GM21737 (cell line): ENCODE measurements at regions not wholly inside any gene's neighbourhood (a gene's known extent, or its start where the extent isn't known, plus 50 kb on each side); places are given as distances from the start of the nearest gene placed in this dataset.
"Not testable (repeated sequence)": the region's sequence is repeated elsewhere in the genome, so short reads cannot be mapped to it uniquely, and the experiment has no call there.

Experiments used
- ATAC-seq: cut with Tn5 transposase; IDR thresholded peaks from one replicate; pipeline ENCODE4 v1.9.1; 2021; ENCODE audit warnings: mild to moderate bottlenecking, moderate library complexity; ENCODE audit not compliant: unreplicated experiment

DNA sequence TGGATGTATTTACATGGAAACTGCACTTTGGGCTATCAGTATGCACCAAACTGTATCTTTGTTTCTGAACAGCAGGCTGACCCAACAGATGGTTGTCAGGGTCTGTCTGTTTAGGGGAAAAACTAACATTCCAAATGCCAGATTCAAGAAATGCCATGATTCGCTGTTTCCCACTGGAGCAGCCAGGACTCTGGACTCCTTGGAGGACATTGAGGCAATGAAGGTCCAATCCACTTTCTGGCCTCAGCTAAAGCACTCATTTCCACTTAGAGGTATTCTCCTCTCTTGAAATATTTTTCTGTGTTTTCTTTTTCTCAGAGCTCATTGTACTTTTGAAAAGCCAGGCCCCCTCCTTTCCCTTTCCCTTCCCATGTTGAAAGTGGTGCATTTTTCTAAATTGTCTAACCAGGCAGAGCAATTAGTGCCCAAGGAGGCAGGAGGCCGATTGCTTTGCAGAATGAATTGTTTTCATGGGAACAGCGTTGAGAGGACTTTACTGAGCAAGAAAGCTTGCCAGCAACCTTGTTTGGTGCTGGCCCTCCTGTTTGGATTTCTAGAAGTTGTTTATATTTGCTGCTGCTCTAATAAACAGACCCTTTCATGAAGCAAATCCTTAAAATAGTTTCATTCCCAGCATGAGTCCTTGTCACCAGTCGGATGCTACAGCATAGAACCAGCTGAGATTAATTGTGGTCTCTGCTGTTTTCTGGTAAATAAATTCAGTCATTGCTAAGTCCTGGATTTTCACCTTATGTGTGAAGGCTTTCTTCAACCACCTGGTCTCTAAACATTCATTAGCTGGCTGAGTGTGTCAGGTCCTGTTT is 132.8 kb upstream of the TAF11L2 start:
- no peak for ATAC-seq

GRCh38 chr5:17365811-17366138 is 132.3 kb upstream of the TAF11L2 start:
- ATAC-seq: no peak

GRCh38 chr5:17367256-17367840 is 130.7 kb upstream of the TAF11L2 start:
- ATAC-seq: no peak

- ATAC-seq: no peak
These were observed 127.4 kb upstream of the TAF11L2 start for GRCh38 chr5:17370651-17371050.

GRCh38 chr5:17373406-17373805 is 124.6 kb upstream of the TAF11L2 start:
- ATAC-seq: no peak

DNA sequence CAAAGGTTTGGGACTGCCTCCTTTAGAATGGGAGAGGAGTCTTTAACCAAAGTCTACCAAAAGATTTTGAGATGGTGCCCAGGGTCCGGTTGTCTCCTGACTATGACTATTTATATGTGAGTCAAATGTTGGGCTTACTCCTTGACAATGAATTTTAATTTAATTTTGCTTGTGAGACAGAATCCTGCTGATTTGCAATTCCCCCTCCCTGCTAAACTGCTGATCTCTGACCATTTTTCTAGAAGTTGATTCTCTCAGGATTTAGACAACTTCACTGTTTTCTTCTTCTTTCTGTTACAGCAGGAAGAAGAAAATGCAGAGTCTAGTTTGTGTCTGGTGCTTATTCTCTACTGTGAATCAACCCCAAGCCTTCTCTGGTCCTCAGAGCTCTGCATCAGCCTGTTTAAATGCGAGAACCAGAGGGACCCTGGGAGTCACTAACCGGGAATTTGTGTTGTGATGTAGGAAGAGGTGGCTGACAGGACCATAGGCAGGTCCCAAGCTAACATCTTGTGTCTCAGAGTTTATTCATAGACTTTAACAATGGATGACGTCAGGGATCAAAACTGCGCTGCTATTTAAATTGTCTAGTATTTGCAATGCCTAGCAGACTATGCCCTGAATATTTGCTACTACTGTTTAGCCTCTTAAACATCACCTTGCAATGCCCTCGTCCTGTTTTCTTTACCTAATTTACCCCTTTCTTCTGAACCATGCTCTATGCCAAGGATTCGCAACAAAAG is 124.0 kb upstream of the TAF11L2 start:
- ATAC-seq: no peak

DNA sequence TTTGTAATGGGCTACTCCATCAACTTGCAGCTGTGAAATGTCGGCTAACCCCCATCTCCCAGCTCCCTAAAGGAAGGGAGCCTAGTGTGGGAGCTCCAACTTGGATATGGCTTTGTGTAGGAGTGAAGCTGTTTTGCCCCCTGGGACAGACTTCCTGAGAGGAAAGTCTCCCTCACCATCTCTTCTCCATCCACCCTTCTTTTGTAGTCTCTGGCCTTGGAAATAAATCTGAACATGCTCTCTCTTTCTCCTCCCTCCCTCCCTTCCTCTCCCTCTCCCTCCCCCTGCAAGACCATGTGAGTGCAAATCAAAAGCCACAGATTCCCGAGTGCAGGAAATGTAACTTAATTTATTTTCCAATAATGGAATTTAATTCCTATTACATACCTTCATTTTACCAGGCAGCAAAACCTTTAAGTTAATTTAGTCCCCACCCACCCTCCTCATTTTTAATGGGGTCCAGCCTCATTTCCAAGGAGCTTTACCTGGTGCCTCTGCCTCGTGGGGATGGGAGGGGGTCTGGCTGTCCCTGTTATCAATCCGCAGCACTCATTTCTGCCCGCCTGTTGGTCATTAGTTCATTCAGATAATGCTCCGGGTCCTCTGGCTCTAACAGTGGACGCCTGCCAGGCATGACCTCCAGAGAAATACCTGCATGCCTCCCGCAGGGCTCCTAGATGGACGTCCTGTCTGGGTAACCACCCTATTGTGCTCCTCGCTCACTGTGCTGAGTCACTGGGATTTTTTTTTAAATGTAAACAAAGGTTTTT is 122.9 kb upstream of the TAF11L2 start:
- no peak for ATAC-seq

DNA sequence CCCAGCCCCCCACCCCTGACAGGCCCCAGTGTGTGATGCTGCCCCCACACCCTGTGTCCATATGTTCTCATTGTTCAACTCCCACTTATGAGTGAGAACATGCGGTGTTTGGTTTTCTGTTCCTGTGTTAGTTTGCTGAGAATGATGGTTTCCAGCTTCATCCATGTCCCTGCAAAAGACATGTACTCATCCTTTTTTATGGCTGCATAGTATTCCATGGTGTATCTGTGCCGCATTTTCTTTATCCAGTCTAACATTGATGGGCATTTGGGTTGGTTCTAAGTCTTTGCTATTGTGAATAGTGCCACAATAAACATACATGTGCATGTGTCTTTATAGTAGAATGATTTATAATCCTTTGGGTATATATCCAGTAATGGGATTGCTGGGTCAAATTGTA is 122.1 kb upstream of the TAF11L2 start:
- ATAC-seq: not testable (repeated sequence)

GRCh38 chr5:17378346-17378997 is 119.6 kb upstream of the TAF11L2 start:
- no peak for ATAC-seq

GRCh38 chr5:17379100-17379951 is 118.7 kb upstream of the TAF11L2 start:
- no peak for ATAC-seq

DNA sequence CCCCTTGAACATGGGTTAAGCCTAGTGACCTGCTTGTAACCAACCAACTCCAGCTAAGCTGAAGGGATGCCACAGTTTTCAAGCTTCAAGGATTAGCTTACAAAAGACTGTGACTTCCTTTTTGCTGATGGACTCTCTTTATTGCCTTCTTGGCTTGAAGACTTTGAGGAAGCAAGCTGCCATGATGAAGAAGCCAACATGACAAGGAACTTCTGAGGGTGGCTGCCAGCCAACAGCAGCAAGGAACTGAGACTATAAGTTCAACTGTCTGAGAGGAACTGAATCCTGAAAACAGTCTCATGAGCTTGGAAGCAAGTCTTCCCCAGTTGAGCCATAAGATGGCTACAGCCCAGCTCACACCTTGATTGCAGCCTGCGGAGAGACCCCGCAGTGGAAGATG is 116.1 kb upstream of the TAF11L2 start:
- no peak for ATAC-seq

DNA sequence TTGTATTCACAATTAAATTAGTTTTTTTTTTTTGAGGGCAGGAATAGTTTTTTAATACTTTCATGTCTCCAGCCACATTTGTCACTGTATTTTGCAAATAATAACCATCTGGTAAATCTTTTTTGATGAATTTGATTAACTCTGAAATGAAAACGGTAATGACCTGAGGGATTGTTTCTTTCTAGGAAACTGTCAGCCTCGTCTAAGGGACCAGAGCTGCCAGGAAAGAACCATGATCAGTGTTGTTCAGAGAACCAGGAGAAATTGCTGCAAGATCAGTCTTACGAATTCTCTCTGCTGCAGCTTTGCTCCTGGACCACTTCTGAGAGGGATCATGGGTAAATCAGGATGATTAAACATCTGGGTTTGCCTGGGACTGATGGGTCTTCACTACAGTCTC is 114.5 kb upstream of the TAF11L2 start:
- ATAC-seq: no peak

GRCh38 chr5:17384181-17384580 is 113.8 kb upstream of the TAF11L2 start:
- ATAC-seq: no peak

DNA sequence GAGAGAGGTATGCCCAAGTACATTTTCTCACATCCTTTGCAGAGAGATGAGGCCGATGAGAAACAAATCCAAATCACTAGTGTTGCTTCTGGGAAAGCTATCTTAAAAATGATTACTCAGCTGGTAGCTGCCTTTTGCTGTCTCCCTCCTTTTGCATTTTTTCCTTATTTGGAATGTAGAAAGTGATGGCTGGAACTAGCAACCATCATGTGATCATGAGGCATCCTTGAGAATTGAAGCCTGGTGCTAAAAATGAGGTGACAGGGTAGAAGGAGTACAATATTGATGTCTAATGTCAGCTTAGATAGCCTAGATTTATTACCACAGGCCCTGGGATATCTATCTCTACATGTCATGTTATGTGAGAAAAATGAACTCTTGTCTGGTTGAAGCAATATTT is 109.3 kb upstream of the TAF11L2 start:
- no peak for ATAC-seq

GRCh38 chr5:17394086-17394485 is 103.9 kb upstream of the TAF11L2 start:
- no peak for ATAC-seq

DNA sequence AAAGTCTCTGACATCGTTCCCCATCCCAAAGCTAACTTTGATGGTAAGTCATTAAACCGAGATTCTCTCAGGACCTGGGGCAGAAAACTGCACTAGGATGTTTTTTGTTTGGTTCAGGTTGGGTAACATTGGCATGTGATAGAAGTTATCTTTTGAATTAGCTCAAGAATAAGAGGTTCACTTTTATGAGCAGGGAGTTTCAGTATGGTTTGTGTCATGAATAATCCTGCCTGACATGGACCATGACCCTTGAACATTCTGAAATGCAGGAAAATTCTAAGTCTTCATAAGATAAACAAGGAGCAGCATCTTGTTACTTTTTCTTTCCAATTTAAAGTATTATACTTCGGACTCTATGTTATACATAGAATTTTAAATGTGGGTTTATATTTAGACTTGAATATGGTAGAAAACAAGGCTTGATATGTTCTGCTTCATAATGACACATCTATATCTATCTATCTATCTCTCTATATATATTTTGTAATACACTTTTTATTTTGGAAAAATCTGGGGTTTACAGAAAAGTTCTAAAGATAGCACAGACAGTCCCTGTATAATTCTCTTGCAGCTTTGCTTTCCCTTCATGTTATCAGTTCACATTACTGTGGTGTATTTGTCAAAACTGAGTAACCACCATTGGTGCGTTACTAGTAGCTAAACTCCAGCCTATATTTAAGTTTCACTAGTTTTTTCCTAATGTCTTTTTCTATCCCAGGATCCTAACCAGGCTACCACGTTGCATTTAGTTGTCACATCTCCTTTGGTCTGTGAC is 102.7 kb upstream of the TAF11L2 start:
- no peak for ATAC-seq

GRCh38 chr5:17396247-17396646 is 101.8 kb upstream of the TAF11L2 start:
- no peak for ATAC-seq

DNA sequence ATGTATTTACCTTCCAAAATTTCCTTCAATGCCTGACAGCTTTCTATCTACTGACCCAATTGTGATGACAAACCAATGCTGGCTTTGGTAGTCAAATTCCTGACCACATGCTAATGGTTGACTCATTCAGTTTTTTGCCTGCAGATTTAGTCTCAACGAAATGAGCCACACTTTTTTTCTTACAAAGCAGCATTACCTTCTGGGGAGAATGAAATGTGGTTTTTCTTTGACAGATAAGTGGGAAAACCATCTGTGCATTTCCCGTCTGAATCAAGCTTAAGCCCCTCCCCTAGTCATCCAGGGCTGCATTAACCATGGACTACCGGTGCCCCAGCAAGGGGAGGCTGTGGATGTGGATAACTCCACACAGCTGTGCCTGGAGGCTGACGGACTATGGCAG is 99.6 kb upstream of the TAF11L2 start:
- ATAC-seq: no peak
